ENCODE measurements at regions not wholly inside any gene's neighbourhood (a gene's known extent, or its start where the extent isn't known, plus 50 kb on each side); places are given as distances from the start of the nearest gene placed in this dataset.
"Not testable (repeated sequence)": the region's sequence is repeated elsewhere in the genome, so short reads cannot be mapped to it uniquely, and the experiment has no call there.

DNA sequence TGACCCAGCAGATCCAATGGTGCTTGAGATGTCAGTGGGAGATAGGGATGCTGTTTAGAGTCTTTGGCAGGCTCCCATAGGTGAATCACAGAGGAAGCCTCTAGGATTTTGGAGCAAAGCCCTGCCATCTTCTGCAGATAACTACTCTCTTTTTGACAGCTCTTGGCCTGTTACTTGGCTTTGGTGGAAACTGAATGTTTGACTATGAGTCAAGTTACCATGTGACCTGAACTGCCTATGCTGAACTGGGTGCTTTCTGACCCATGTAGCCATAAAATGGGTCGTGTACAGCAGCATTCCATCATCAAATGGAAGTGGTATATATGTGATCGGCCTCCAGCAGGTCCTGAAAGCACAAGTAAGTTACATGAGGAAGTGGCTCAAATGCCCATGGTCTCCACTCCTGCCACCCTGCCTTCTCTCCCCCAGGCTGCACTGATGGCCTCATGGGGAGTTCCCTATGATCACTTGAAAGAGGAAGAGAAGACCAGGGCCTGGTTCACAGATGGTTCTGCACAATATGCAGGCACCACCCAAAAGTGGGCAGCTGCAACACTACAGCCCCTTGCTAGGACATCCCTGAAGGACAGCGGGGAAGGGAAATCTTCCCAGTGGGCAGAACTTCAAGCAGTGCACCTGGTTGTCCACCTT lies 105.6 kb upstream of the ZC3H12A start:
- not testable (repeated sequence) for TF ChIP-seq POLR2AphosphoS5 (IDR thresholded peaks at IDR 0.05; ENCODE audit: borderline replicate concordance, low read depth, low read length); EZH2 (IDR thresholded peaks at IDR 0.05); FOXP2 (optimal IDR thresholded peaks at IDR 0.05; ENCODE audit: control extremely low read depth, extremely low read length, insufficient read depth)
